Esophagus squamous epithelium (tissue), 5 donors: ENCODE measurements at regions not wholly inside any gene's neighbourhood (a gene's known extent, or its start where the extent isn't known, plus 50 kb on each side); places are given as distances from the start of the nearest gene placed in this dataset.
"Not testable (repeated sequence)": the region's sequence is repeated elsewhere in the genome, so short reads cannot be mapped to it uniquely, and the experiment has no call there.

ENCODE experiments used
- DNase-seq: peaks from one replicate; lab custom pipeline; 2025; lab: John Stamatoyannopoulos, UW
- H3K27ac ChIP-seq, 4 donors: fragments of 200-600 bp; sonication (generic); one replicate each; pipeline ENCODE4 v1.5.1; 2016 to 2019; ENCODE audit warnings: mild to moderate bottlenecking in 1 of 4
- H3K27me3 ChIP-seq, 4 donors: fragments of 200-600 bp; sonication (generic); 1 replicate in 3 of 4; 2 replicates in 1 of 4; pipeline versions ENCODE4 v1.5.1 to v1.6.0; 2017 to 2021; ENCODE audit warnings: antibody characterized with exemption in 1 of 4
- H3K36me3 ChIP-seq, 3 donors: fragments of 200-600 bp; sonication (generic); one replicate each; pipeline ENCODE4 v1.5.1; 2016 to 2019
- H3K4me1 ChIP-seq, 3 donors: fragments of 200-600 bp; sonication (generic); one replicate each; pipeline ENCODE4 v1.5.1; 2017 to 2019
- H3K4me3 ChIP-seq, 4 donors: fragments of 200-600 bp; sonication (generic); 1 replicate in 3 of 4; 2 replicates in 1 of 4; pipeline ENCODE4 v1.5.1; 2016 to 2019; ENCODE audit warnings: mild to moderate bottlenecking in 2 of 4, moderate library complexity in 1 of 4
- H3K9me3 ChIP-seq, 3 donors: fragments of 200-600 bp; sonication (generic); one replicate each; pipeline ENCODE4 v1.5.1; 2016 to 2019
- POLR2A ChIP-seq, 4 donors: fragments of 450-650 bp; IDR thresholded peaks; one replicate each; pipeline ENCODE4 v1.6.1; 2017; ENCODE audit warnings: antibody characterized with exemption in 4 of 4, mild to moderate bottlenecking in 4 of 4, moderate library complexity in 3 of 4
- WGBS, 2 donors: methylation state at CpG; one replicate each; pipeline ENCODE4 v1.1.5; 2018; 5-methylcytosine and 5-hydroxymethylcytosine counted together
- intact Hi-C: fragments of 100-400 bp; cut with DNase I; formaldehyde crosslinking; loops from one replicate; pipeline ENCODE4 v1.15.0; 2022
- TF ChIP-seq, protein P1 (sequence below), 6 experiments: fragments of 450-650 bp in 4 of 6; fragments of 200-600 bp in 2 of 6; sonication (generic) in 2 of 6; IDR thresholded peaks; one replicate each; pipeline ENCODE4 v1.5.1; 2016 to 2019; ENCODE audit warnings: antibody characterized with exemption in 6 of 6, mild to moderate bottlenecking in 4 of 6, moderate library complexity in 4 of 6
- donor health status: DM: yes; HTN: yes; CAD: no.

DNA sequence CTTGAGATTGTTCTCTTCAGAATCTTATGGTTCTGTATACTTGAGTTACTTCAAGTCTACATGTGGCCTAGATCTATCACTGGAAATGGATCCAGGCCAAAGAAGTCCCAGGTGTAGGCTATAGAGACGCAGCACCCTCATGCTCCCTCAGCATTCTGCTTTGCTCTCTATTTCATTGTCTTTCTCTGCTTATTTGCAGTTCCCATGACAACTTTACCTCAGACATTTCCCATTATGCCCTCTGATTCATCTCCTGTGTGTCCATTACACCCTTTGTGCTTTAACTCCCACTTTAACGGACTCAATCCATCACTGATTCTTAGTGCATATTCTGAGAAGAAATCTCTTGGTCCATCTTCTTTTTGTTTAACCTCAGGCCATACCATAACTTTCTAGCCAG is 236.9 kb upstream of the NRIP1 start:
- WGBS, 2 donors, result 45 to 60% methylated on average over 2 of the region's 2 CpGs
- H3K27me3 ChIP-seq, result no peaks in the 10 kb centered on the region
- no peak for DNase-seq
- intact Hi-C loops, result no loop called here
- H3K9me3 ChIP-seq, result no peaks in the 10 kb centered on the region
- H3K36me3 ChIP-seq, result no peaks in the 10 kb centered on the region
- peak overlapping the region in 1 of 4 donors; percentile 55 for H3K27ac ChIP-seq
- peaks cover 7 to 41% (median 12%) of the 10 kb centered on the region in 3 donors for H3K4me1 ChIP-seq
- no peak for TF ChIP-seq POLR2A (IDR thresholded peaks at IDR 0.05)
- TF ChIP-seq, protein P1, sequence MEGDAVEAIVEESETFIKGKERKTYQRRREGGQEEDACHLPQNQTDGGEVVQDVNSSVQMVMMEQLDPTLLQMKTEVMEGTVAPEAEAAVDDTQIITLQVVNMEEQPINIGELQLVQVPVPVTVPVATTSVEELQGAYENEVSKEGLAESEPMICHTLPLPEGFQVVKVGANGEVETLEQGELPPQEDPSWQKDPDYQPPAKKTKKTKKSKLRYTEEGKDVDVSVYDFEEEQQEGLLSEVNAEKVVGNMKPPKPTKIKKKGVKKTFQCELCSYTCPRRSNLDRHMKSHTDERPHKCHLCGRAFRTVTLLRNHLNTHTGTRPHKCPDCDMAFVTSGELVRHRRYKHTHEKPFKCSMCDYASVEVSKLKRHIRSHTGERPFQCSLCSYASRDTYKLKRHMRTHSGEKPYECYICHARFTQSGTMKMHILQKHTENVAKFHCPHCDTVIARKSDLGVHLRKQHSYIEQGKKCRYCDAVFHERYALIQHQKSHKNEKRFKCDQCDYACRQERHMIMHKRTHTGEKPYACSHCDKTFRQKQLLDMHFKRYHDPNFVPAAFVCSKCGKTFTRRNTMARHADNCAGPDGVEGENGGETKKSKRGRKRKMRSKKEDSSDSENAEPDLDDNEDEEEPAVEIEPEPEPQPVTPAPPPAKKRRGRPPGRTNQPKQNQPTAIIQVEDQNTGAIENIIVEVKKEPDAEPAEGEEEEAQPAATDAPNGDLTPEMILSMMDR (IDR thresholded peaks at IDR 0.05), result no peak
- no peak overlapping the region for H3K4me3 ChIP-seq

- DNase-seq, result no peak
- Histone ChIP-seq H3K4me3 (no peak overlapping the region), H3K4me1 (peaks cover 0 to 30% (median 17%) of the 10 kb centered on the region in 3 donors), H3K27me3 (no peaks in the 10 kb centered on the region), H3K27ac (no peak overlapping the region), H3K36me3 (no peaks in the 10 kb centered on the region), H3K9me3 (no peaks in the 10 kb centered on the region)
- WGBS, 2 donors, result 83 to 85% methylated on average over 2 of the region's 2 CpGs
- intact Hi-C loops, result no loop called here
- TF ChIP-seq POLR2A (IDR thresholded peaks at IDR 0.05), result no peak
Observed at GRCh38 chr21:15306271-15306670, 241.5 kb upstream of the NRIP1 start.

GRCh38 chr21:15308333-15308732 is 243.5 kb upstream of the NRIP1 start:
- WGBS, 2 donors, result 49 to 76% methylated on average over 3 of the region's 3 CpGs
- TF ChIP-seq, protein P1 (IDR thresholded peaks at IDR 0.05), result no peak
- no peak overlapping the region for H3K27ac ChIP-seq
- H3K4me3 ChIP-seq, result no peak overlapping the region
- H3K27me3 ChIP-seq, result no peaks in the 10 kb centered on the region
- H3K9me3 ChIP-seq, result no peaks in the 10 kb centered on the region
- intact Hi-C loops, result no loop called here
- peaks cover 0 to 24% (median 11%) of the 10 kb centered on the region in 3 donors for H3K4me1 ChIP-seq
- no peaks in the 10 kb centered on the region for H3K36me3 ChIP-seq
- no peak for DNase-seq

- DNase-seq, result no peak
- intact Hi-C loops, result no loop called here
- Histone ChIP-seq H3K4me1 (peaks cover 0 to 24% (median 11%) of the 10 kb centered on the region in 3 donors), H3K27ac (peak overlapping the region in 1 of 4 donors; percentile 29), H3K9me3 (no peaks in the 10 kb centered on the region), H3K4me3 (no peak overlapping the region), H3K36me3 (no peaks in the 10 kb centered on the region), H3K27me3 (no peaks in the 10 kb centered on the region)
- WGBS, 2 donors, result 21 to 39% methylated on average over 4 of the region's 4 CpGs
- TF ChIP-seq, protein P1 (IDR thresholded peaks at IDR 0.05), result no peak
- no peak for TF ChIP-seq POLR2A (IDR thresholded peaks at IDR 0.05)
Observed at GRCh38 chr21:15309022-15309590, 244.3 kb upstream of the NRIP1 start.

DNA sequence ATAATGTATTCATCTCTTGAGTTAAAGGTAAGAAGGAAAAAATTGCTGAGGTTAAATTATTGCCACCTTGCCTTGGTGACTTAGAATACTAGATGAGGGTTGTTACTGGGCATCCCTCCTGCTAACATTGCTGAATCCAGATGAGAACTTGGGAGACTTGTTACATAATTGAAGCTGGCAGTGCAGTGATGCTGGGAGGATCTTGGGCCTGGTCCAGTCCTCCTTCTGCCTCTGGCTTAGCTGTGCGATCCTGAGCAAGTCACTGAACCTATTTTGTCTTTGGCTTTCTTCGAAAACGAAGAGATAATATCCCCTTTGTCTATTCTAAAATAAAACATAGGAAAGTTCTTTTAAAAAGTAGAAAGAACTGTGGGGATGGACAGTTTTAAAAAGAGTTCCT is 244.9 kb upstream of the NRIP1 start:
- intact Hi-C loops, result no loop called here
- H3K36me3 ChIP-seq, result no peaks in the 10 kb centered on the region
- H3K4me3 ChIP-seq, result no peak overlapping the region
- WGBS, 2 donors, result 23 to 36% methylated on average over 3 of the region's 3 CpGs
- TF ChIP-seq, protein P1 (IDR thresholded peaks at IDR 0.05), result no peak
- no peak for TF ChIP-seq POLR2A (IDR thresholded peaks at IDR 0.05)
- no peak for DNase-seq
- no peaks in the 10 kb centered on the region for H3K9me3 ChIP-seq
- H3K4me1 ChIP-seq, result peaks cover 0 to 24% (median 11%) of the 10 kb centered on the region in 3 donors
- H3K27ac ChIP-seq, result no peak overlapping the region
- no peaks in the 10 kb centered on the region for H3K27me3 ChIP-seq

DNA sequence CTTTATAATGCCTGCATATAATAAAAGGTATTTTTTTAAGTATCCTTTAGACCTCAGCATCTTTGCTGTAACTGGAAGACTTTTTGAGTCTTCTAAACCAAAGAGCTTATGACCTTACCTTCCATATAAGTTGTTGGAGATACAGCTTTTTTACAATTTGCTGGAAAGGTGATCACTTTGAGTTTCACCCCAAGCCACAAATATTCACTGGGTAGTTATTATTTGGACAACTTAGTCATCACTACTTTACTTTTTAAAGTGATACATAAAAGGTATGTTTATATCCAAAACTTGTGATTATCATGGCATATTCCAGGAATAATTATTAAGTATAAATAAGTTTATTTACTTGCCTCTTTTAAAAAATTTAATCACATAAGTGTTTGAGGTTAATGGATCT is 246.7 kb upstream of the NRIP1 start:
- no peak overlapping the region for H3K4me3 ChIP-seq
- intact Hi-C loops, result no loop called here
- no peaks in the 10 kb centered on the region for H3K9me3 ChIP-seq
- DNase-seq, result no peak
- no peaks in the 10 kb centered on the region for H3K27me3 ChIP-seq
- TF ChIP-seq, protein P1 (IDR thresholded peaks at IDR 0.05), result no peak
- no peak for TF ChIP-seq POLR2A (IDR thresholded peaks at IDR 0.05)
- no peak overlapping the region for H3K27ac ChIP-seq
- peaks cover 0 to 24% (median 11%) of the 10 kb centered on the region in 3 donors for H3K4me1 ChIP-seq
- H3K36me3 ChIP-seq, result no peaks in the 10 kb centered on the region

DNA sequence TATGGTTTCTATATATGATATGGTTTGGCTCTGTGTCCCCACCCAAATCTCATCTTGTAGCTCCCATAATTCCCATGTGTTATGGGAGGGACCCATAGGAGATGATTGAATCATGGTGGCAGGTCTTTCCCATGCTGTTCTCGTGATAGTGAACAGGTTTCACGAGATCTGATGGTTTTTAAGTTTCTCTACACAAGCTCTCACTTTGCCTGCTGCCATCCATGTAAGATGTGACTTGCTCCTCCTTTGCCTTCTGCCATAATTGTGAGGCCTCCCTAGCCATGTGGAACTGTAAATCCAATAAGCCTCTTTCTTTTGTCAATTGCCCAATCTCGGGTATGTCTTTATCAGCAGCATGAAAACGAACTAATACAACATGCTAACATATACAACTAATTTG is 252.2 kb upstream of the NRIP1 start:
- intact Hi-C loops, H3K27me3 ChIP-seq: not testable (repeated sequence)
- 85 to 92% methylated on average over 4 of the region's 4 CpGs for WGBS, 2 donors

More for the DNA sequence above, 252.2 kb upstream of the NRIP1 start:
- H3K27ac ChIP-seq, H3K36me3 ChIP-seq, H3K9me3 ChIP-seq, H3K4me1 ChIP-seq, DNase-seq, H3K4me3 ChIP-seq: not testable (repeated sequence)
